ENCODE measurements at regions not wholly inside any gene's neighbourhood (a gene's known extent, or its start where the extent isn't known, plus 50 kb on each side); places are given as distances from the start of the nearest gene placed in this dataset.
"Not testable (repeated sequence)": the region's sequence is repeated elsewhere in the genome, so short reads cannot be mapped to it uniquely, and the experiment has no call there.

- H4K20me1 ChIP-seq (ENCODE audit: insufficient read depth, low read length) = no peaks in the 10 kb centered on the region
- no peak overlapping the region for H2AFZ ChIP-seq (ENCODE audit: low read length)
- DNase-seq = no peak
- H3K9me3 ChIP-seq (replicated peaks; ENCODE audit: insufficient read depth, low read length) = no peaks in the 10 kb centered on the region
- no peak overlapping the region for H3K9ac ChIP-seq (ENCODE audit: low read length)
- H3K27ac ChIP-seq (ENCODE audit: low read length) = no peak overlapping the region
- H3F3A ChIP-seq (ENCODE audit: insufficient read depth, low read length) = no peaks in the 10 kb centered on the region
- no peak overlapping the region for H3K4me3 ChIP-seq (ENCODE audit: low read length)
- H3K4me2 ChIP-seq (ENCODE audit: low read depth, low read length) = no peak overlapping the region
- TF ChIP-seq, protein P1, sequence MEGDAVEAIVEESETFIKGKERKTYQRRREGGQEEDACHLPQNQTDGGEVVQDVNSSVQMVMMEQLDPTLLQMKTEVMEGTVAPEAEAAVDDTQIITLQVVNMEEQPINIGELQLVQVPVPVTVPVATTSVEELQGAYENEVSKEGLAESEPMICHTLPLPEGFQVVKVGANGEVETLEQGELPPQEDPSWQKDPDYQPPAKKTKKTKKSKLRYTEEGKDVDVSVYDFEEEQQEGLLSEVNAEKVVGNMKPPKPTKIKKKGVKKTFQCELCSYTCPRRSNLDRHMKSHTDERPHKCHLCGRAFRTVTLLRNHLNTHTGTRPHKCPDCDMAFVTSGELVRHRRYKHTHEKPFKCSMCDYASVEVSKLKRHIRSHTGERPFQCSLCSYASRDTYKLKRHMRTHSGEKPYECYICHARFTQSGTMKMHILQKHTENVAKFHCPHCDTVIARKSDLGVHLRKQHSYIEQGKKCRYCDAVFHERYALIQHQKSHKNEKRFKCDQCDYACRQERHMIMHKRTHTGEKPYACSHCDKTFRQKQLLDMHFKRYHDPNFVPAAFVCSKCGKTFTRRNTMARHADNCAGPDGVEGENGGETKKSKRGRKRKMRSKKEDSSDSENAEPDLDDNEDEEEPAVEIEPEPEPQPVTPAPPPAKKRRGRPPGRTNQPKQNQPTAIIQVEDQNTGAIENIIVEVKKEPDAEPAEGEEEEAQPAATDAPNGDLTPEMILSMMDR (IDR thresholded peaks at IDR 0.05; ENCODE audit: low read length) = no peak
- TF ChIP-seq EZH2phosphoT487 (IDR thresholded peaks at IDR 0.05; ENCODE audit: low read length) (no peak), EZH2 (optimal IDR thresholded peaks at IDR 0.05; ENCODE audit: low read depth, low read length) (no peak)
- no peaks in the 10 kb centered on the region for H3K9me2 ChIP-seq (replicated peaks; ENCODE audit: insufficient read depth, low read length)
- no peaks in the 10 kb centered on the region for H3K27me3 ChIP-seq (replicated peaks; ENCODE audit: insufficient read depth, low read length)
- H3K36me3 ChIP-seq (replicated peaks; ENCODE audit: insufficient read depth, low read length) = no peaks in the 10 kb centered on the region
- H3K4me1 ChIP-seq (ENCODE audit: low read length) = no peaks in the 10 kb centered on the region
- no peaks in the 10 kb centered on the region for H3K79me2 ChIP-seq (ENCODE audit: low read length)
Observed at GRCh38 chr11:90426442-90426841, 203.6 kb upstream of the CHORDC1 start.

- Histone ChIP-seq H3K9ac (ENCODE audit: low read length) (no peak overlapping the region), H3K4me3 (ENCODE audit: low read length) (no peak overlapping the region), H4K20me1 (ENCODE audit: insufficient read depth, low read length) (no peaks in the 10 kb centered on the region), H3K9me3 (replicated peaks; ENCODE audit: insufficient read depth, low read length) (no peaks in the 10 kb centered on the region), H3K36me3 (replicated peaks; ENCODE audit: insufficient read depth, low read length) (no peaks in the 10 kb centered on the region), H3K4me1 (ENCODE audit: low read length) (no peaks in the 10 kb centered on the region), H3K27me3 (replicated peaks; ENCODE audit: insufficient read depth, low read length) (no peaks in the 10 kb centered on the region), H3K27ac (ENCODE audit: low read length) (no peak overlapping the region), H3K4me2 (ENCODE audit: low read depth, low read length) (no peak overlapping the region), H3K9me2 (replicated peaks; ENCODE audit: insufficient read depth, low read length) (no peaks in the 10 kb centered on the region), H3K79me2 (ENCODE audit: low read length) (no peaks in the 10 kb centered on the region), H2AFZ (ENCODE audit: low read length) (no peak overlapping the region), H3F3A (ENCODE audit: insufficient read depth, low read length) (no peaks in the 10 kb centered on the region)
- TF ChIP-seq, protein P1 (IDR thresholded peaks at IDR 0.05; ENCODE audit: low read length) = no peak
- TF ChIP-seq EZH2phosphoT487 (IDR thresholded peaks at IDR 0.05; ENCODE audit: low read length) (no peak), EZH2 (optimal IDR thresholded peaks at IDR 0.05; ENCODE audit: low read depth, low read length) (no peak)
- DNase-seq = no peak
Observed at GRCh38 chr11:90423378-90423777, 200.5 kb upstream of the CHORDC1 start.

GRCh38 chr11:90422787-90423186, 199.9 kb upstream of the CHORDC1 start:
- not testable (repeated sequence) for H4K20me1 ChIP-seq (ENCODE audit: insufficient read depth, low read length); H3K9me2 ChIP-seq (replicated peaks; ENCODE audit: insufficient read depth, low read length); H3F3A ChIP-seq (ENCODE audit: insufficient read depth, low read length); H3K27me3 ChIP-seq (replicated peaks; ENCODE audit: insufficient read depth, low read length); H3K9me3 ChIP-seq (replicated peaks; ENCODE audit: insufficient read depth, low read length); H2AFZ ChIP-seq (ENCODE audit: low read length); H3K79me2 ChIP-seq (ENCODE audit: low read length); H3K4me2 ChIP-seq (ENCODE audit: low read depth, low read length); DNase-seq; H3K9ac ChIP-seq (ENCODE audit: low read length); H3K36me3 ChIP-seq (replicated peaks; ENCODE audit: insufficient read depth, low read length); H3K4me3 ChIP-seq (ENCODE audit: low read length); H3K27ac ChIP-seq (ENCODE audit: low read length); H3K4me1 ChIP-seq (ENCODE audit: low read length)

DNA sequence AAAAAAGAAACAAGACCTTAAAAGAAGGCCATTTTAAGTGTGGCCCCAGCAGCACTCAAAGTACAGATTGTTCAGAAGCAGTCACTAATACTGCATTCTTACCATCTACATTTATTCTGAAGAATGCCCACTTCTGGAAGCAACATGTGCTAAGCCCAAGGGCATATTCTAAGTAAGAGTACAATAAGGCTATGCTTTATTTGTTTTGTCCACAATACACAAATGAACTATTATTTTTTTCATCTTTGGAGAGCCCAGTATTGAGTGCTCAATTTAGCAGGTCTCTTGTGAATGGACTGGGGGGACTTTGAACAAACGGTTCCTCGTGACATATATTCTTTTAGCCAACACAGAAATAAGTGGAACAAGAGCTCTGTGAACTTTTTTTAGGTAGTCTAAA, 191.4 kb upstream of the CHORDC1 start:
- Histone ChIP-seq H3K27me3 (replicated peaks; ENCODE audit: insufficient read depth, low read length) (no peaks in the 10 kb centered on the region), H3K4me3 (ENCODE audit: low read length) (no peak overlapping the region), H3K9me2 (replicated peaks; ENCODE audit: insufficient read depth, low read length) (no peaks in the 10 kb centered on the region), H2AFZ (ENCODE audit: low read length) (no peak overlapping the region), H3K36me3 (replicated peaks; ENCODE audit: insufficient read depth, low read length) (no peaks in the 10 kb centered on the region), H3K79me2 (ENCODE audit: low read length) (no peaks in the 10 kb centered on the region), H3K4me1 (ENCODE audit: low read length) (no peaks in the 10 kb centered on the region), H3F3A (ENCODE audit: insufficient read depth, low read length) (no peaks in the 10 kb centered on the region), H3K27ac (ENCODE audit: low read length) (no peak overlapping the region), H3K9ac (ENCODE audit: low read length) (no peak overlapping the region), H3K4me2 (ENCODE audit: low read depth, low read length) (no peak overlapping the region), H3K9me3 (replicated peaks; ENCODE audit: insufficient read depth, low read length) (no peaks in the 10 kb centered on the region), H4K20me1 (ENCODE audit: insufficient read depth, low read length) (no peaks in the 10 kb centered on the region)
- DNase-seq = no peak
- TF ChIP-seq EZH2phosphoT487 (IDR thresholded peaks at IDR 0.05; ENCODE audit: low read length) = no peak
- no peak for TF ChIP-seq EZH2 (optimal IDR thresholded peaks at IDR 0.05; ENCODE audit: low read depth, low read length)
- TF ChIP-seq, protein P1 (IDR thresholded peaks at IDR 0.05; ENCODE audit: low read length) = no peak
